Epidermal melanocyte (primary cell): ENCODE measurements at regions not wholly inside any gene's neighbourhood (a gene's known extent, or its start where the extent isn't known, plus 50 kb on each side); places are given as distances from the start of the nearest gene placed in this dataset.
"Not testable (repeated sequence)": the region's sequence is repeated elsewhere in the genome, so short reads cannot be mapped to it uniquely, and the experiment has no call there.

Experiments
- DNase-seq: peaks from one replicate; pipeline ENCODE4 v3.0.0; 2011; ENCODE audit warnings: low spot score; ENCODE audit not compliant: insufficient read length

GRCh38 chr2:241956521-241957110, 87.1 kb downstream of the RTP5 start:
- no peak for DNase-seq

GRCh38 chr2:241957276-241957675, 87.7 kb downstream of the RTP5 start:
- DNase-seq: no peak

DNA sequence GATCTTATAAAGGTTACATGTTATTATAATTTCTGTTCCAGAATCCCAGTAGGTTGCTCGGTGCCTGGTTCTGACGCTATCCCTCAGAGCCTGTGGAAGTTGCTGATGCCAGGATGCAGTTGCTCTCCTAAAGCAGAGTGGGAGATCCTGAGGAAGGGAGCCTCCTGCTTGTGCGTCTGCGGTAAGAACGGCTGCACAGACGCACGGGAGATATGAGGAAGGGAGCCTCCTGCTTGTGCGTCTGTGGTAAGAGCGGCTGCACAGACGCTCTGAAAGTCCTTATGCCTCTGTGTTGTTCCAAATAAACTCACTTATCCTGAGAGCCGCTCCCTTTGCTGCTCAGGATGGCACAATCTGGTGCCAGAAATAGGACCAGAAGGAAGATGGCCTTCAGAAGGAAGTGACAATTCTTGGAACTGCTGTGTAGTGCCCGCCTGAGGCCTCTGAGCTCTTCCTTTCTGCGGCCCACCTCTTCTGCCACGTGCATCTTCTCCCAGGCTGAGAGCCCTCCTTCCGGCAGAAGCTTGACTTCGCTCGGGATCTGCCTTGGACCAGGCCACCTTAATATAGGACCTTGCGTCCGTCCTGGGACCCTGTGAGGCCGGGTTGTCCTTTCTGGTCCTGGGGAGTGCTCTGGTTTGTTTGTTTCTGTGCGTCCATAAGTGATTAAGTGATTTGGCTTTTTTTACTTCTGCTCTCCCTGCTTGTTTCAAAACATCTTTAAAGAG, 89.5 kb downstream of the RTP5 start:
- no peak for DNase-seq

DNA sequence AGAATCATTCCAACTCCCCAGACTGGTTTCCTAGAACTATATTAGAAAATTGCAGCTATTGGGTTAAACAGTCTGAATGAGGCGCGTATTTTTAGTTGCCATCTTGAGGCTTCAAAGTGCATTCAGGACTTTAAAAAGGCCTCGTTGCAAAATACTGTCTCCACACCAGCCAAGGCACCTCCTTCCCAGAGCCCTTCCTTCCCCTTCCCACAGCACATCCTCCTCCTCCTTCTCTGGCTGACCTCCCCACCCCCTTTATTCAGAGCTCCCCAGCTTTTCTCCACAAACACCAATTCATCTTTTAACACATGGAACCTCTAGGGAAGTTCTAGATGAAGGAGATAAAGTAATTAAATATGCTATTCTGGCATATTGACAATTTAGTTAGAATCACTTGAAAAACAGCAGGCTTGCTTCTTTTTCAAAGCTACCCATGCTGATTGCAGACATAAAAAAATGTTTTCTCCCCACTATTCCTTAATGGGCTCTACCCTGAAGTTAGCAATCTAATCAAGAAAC, 90.3 kb downstream of the RTP5 start:
- no peak for DNase-seq

DNA sequence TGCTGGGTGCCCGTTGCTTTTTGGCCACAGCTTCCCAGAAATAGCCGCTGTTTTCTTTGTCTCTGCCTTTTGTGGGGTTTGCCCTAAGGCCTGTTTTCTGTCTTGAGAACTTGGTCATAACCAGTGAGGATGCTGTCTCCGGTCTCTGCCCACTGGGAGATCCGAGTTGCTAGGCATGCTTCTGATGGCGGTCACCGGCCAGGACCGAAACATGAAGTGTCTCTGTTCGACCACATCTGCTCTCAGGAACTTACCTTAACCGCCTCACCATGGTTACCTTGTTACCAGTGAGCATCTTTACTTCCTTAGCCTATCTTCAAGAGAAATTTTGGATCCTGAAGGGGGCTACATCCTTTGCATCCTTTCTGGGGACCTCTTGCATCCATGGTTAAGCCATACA, 91.9 kb downstream of the RTP5 start:
- no peak for DNase-seq

DNA sequence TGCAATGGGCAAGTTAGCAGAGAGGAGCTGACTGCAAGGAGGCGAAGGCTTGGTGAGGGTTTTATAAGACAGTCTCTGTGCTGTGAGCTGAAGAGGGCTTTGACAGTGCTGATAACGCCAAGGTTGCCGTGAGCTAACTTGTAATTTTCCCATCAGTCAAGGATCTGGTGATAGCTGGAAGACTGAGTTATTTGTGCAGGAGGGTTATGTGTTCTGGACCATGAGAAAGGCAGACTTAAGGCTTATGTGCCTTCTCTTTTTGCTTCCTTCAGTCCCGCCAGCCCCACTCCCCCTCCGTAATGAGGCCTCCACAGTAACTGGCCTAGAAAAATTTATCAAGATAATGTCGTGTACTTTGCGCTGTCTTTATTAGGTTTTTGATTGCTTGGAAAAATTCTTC, 94.6 kb downstream of the RTP5 start:
- no peak for DNase-seq

- DNase-seq: peak; percentile 90
Measured at GRCh38 chr2:241965931-241966412, 96.4 kb downstream of the RTP5 start.

GRCh38 chr2:241966647-241967466, 97.3 kb downstream of the RTP5 start:
- no peak for DNase-seq

DNA sequence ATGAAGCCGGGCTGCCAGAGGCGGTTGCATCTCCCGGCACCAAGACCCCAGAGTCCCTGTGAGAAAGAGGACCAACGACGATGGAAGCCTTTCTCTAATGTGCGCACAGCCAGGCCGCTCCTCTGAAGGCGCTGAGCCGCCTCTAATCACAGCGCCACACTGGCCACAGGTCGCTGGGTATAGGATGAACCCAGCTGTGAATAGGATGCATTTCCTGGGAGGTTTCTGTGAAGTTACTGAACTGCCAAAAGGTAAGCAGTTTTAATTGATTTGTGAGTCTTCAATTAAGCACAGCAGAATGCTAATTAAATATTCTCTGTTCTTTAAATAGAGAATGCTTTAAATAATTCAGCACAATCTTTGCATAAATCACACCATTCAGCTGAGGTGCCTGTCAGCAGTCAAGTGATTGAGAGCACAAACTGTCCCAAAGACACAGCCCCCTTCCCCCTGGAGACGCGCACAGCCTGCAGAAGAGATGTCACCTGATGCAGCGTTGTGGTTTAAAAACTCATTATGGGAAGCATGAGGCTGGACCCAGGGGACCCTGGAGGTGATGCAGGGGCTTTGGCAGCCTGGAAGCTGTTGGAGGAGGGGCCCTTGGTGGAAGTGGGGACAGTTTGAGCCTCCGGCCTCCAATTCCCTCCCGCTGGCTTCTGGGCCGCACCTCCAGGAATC, 98.1 kb downstream of the RTP5 start:
- DNase-seq: no peak

DNA sequence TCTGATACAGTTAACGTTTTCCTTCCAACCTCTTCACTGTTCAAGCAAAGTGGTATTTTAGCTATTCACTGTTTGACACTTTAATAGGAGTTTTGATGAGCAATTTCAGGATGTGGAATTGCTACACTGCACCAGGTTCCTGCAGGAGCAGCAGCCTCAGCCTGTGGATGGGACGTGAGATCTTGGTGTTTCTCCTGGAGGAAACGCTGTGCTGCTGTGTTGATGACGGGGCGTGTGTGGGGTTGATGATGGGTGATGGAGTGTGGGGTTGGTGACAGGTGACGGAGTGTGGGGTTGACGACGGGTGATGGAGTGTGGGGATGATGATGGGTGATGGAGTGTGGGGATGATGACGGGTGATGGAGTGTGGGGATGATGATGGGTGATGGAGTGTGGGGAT, 98.9 kb downstream of the RTP5 start:
- DNase-seq: no peak

- DNase-seq: not testable (repeated sequence)
Measured at GRCh38 chr2:241969182-241969581, 99.7 kb downstream of the RTP5 start.

GRCh38 chr2:241970716-241971115, 101.2 kb downstream of the RTP5 start:
- no peak for DNase-seq

DNA sequence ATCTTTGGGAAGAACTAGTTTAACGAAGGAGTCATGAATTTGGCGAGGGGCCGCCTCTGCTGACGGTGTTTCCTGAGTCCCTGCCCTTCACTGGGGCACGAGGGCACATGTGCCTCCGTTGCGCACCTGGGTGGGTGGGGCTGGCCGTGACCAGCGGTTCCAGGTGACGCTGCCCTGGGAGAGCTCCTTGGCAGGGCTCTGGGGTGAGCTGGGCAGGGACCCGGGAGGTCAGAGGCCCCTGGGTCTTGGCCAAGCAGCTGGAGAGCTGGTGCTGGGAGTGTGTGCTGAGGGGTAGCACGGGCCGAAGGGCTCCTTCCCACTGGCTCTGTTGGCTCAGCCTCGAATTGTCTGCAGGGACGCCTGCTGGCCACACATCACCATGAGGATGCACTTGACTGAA, 104.6 kb downstream of the RTP5 start:
- no peak for DNase-seq

- no peak for DNase-seq
Measured at GRCh38 chr2:241974851-241975592, 105.5 kb downstream of the RTP5 start.

DNA sequence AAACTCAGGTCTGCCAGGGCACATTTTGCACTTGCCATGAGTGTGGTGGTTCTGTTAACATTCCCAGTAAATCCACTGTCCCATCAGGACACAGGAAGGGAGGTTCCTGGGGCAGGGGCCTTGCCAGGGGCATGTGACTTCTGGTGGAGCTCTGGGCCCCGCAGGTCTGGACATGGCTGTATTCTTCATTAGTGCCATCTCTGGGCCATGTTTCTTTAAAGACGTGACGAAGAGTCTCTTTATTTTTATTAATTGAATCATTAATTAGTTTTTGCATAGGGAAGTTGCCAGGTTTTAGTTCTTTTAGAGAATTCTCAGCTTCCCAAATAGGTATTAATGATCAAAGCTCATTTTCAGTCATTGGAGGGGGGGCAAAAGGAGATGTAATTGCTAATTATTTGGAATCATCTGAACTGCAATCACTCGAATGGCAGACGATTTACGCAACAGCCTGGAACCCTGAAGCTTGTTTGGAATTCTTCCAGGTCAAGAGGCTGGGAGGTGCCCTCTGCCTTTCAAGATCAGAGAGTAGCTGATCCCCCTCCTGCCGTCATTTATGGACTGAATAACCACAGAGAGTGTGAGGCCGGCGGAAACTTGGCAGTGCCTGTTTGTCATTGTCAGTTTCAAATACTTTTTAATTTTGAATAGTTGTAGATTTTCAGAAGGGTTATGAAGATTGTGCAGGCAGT, 106.2 kb downstream of the RTP5 start:
- no peak for DNase-seq

DNA sequence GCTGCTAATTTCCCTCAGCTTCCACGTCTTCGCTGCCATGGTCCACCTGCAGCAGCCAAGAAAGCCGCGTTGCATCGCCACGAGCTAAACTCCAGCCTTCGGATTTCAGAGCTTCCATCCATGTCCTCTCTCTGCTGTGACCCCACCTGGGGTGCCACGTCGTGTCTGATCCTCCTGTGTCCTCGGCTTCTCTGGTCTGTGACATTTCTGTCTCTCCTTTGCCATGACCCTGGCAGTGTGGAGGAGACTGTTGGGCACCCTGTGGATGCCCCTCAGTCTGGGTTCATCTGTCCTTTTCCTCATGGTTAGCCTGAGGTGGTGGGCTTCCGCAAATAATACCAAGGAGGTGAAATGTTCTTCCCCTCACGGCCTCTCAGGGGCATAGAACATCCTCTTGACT, 106.8 kb downstream of the RTP5 start:
- DNase-seq: no peak

DNA sequence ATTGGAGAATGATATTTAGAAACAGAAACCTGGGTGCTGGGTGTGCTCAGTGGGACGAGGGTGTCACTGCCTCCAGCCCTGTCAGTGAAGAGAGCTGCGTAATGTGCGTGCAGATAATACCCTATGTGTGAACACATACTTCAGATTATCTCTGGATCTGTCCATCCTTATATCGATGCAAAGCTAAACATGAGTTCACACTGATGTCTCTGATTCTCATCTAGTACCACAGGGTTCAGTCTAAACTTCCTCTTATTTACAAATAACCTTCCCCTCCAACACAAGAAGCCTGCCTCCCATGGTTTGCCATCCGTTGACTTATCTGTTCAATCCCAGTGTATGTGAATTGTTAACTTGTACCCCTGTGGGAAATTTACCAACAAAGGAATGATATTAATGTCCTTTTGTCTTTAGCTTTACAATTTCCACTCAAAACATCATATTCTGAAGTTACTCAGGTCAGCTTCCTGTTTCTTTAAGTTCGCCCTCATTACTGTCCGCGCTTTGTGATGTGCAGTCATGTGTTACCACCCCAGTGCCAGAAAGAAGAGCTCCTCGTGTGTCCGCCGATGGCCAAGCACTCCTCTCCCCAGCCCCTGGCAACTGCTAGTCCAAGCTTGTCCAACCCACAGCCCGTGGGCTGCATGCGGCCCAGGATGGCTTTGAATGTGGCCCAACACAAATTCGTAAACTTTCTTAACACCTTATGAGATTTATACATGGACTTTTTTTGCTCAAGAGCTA, 108.2 kb downstream of the RTP5 start:
- no peak for DNase-seq

DNA sequence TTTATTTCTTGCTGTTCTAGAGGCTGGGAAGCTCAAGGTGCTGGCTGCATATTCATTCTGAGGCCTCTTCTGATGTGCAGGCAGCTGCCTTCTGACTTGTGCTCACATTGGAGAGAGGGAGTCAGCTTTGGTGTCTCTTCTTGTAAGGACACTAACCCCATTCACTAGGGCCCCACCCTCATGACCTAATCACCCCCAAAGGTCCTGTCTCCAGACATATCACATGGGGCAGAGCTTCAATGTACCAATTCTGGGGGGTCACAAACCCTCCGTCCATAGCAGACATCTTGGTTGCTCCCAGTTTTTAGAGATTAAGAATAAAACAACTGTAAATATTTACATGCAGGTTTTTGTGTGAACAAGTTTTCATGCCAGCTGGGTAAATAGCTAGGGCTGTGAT, 109.1 kb downstream of the RTP5 start:
- no peak for DNase-seq

- DNase-seq: no peak
Measured at GRCh38 chr2:241980193-241980592, 110.7 kb downstream of the RTP5 start.
